Testis (tissue), 2 donors: ENCODE measurements at regions not wholly inside any gene's neighbourhood (a gene's known extent, or its start where the extent isn't known, plus 50 kb on each side); places are given as distances from the start of the nearest gene placed in this dataset.

Experiments used
- DNase-seq: peaks from one replicate; pipeline ENCODE4 v3.0.0-alpha.2; 2019
- H3K27ac ChIP-seq, 2 donors: fragments of 200-600 bp; sonication (generic); one replicate each; pipeline ENCODE4 v1.5.1; 2019
- H3K27me3 ChIP-seq: fragments of 200-600 bp; sonication (generic); one replicate; pipeline ENCODE4 v1.5.1; 2019
- H3K36me3 ChIP-seq: fragments of 200-600 bp; sonication (generic); one replicate; pipeline ENCODE4 v1.5.1; 2017; ENCODE audit warnings: low read depth; ENCODE audit errors: missing control alignments
- H3K4me1 ChIP-seq: fragments of 200-600 bp; sonication (generic); one replicate; pipeline ENCODE4 v1.5.1; 2019
- H3K4me3 ChIP-seq, 2 donors: fragments of 200-600 bp; sonication (generic); one replicate each; pipeline ENCODE4 v1.5.1; 2017 to 2019
- H3K9me3 ChIP-seq: fragments of 200-600 bp; sonication (generic); one replicate; pipeline ENCODE4 v1.5.1; 2017
- CTCF ChIP-seq, 3 experiments: fragments of 450-650 bp in 2 of 3; fragments of 200-600 bp in 1 of 3; sonication (generic) in 1 of 3; IDR thresholded peaks; one replicate each; pipeline ENCODE4 v1.5.1; 2016 to 2019; ENCODE audit warnings: antibody characterized with exemption in 3 of 3, mild to moderate bottlenecking in 2 of 3, moderate library complexity in 1 of 3
- POLR2A ChIP-seq: fragments of 450-650 bp; IDR thresholded peaks from one replicate; pipeline ENCODE4 v1.6.1; 2017; ENCODE audit warnings: antibody characterized with exemption, mild to moderate bottlenecking, moderate library complexity
- WGBS, 2 donors: methylation state at CpG; one replicate each; pipeline ENCODE4 v1.1.5; 2018; 5-methylcytosine and 5-hydroxymethylcytosine counted together
- intact Hi-C: fragments of 100-400 bp; cut with DNase I; formaldehyde crosslinking; loops from one replicate; pipeline ENCODE4 v1.15.1; 2023; ENCODE audit warnings: low total_unique reads

GRCh38 chr2:10980886-10981425 is 69.2 kb downstream of the KCNF1 start:
- H3K9me3 ChIP-seq: no peaks in the 10 kb centered on the region
- no peaks in the 10 kb centered on the region for H3K27me3 ChIP-seq
- no peaks in the 10 kb centered on the region for H3K36me3 ChIP-seq
- no peak for TF ChIP-seq POLR2A
- no peak for TF ChIP-seq CTCF (IDR thresholded peaks at IDR 0.05)
- no peak overlapping the region for H3K4me3 ChIP-seq
- peaks cover 23% of the 10 kb centered on the region for H3K4me1 ChIP-seq
- intact Hi-C loops: no loop called here
- no peak for DNase-seq
- H3K27ac ChIP-seq: no peak overlapping the region
- 91 to 98% methylated on average over 7 of the region's 7 CpGs for WGBS, 2 donors

- intact Hi-C loops: no loop called here
- TF ChIP-seq CTCF (IDR thresholded peaks at IDR 0.05): no peak
- TF ChIP-seq POLR2A: no peak
- peaks cover 23% of the 10 kb centered on the region for H3K4me1 ChIP-seq
- no peak for DNase-seq
- H3K36me3 ChIP-seq: no peaks in the 10 kb centered on the region
- H3K27me3 ChIP-seq: no peaks in the 10 kb centered on the region
- no peak overlapping the region for H3K4me3 ChIP-seq
- H3K27ac ChIP-seq: no peak overlapping the region
- 89 to 90% methylated on average over 7 of the region's 7 CpGs for WGBS, 2 donors
- no peaks in the 10 kb centered on the region for H3K9me3 ChIP-seq
Observed at GRCh38 chr2:10981451-10981850, 69.7 kb downstream of the KCNF1 start.

- H3K27ac ChIP-seq: peak overlapping the region in 1 of 2 donors; percentile 4
- intact Hi-C loops: no loop called here
- peaks cover 21% of the 10 kb centered on the region for H3K4me1 ChIP-seq
- no peaks in the 10 kb centered on the region for H3K36me3 ChIP-seq
- no peak overlapping the region for H3K4me3 ChIP-seq
- no peaks in the 10 kb centered on the region for H3K9me3 ChIP-seq
- TF ChIP-seq CTCF (IDR thresholded peaks at IDR 0.05) (no peak), POLR2A (no peak)
- 72 to 78% methylated on average over 13 of the region's 13 CpGs for WGBS, 2 donors
- no peaks in the 10 kb centered on the region for H3K27me3 ChIP-seq
- peak; percentile 57 for DNase-seq
Observed at GRCh38 chr2:10981941-10982431, 70.3 kb downstream of the KCNF1 start.

GRCh38 chr2:10982931-10983701 is 71.4 kb downstream of the KCNF1 start:
- Histone ChIP-seq H3K9me3 (no peaks in the 10 kb centered on the region), H3K4me3 (peak overlapping the region in 1 of 2 donors; percentile 10), H3K36me3 (no peaks in the 10 kb centered on the region), H3K4me1 (peaks cover 14% of the 10 kb centered on the region), H3K27ac (peak overlapping the region; percentile 18 to 56), H3K27me3 (no peaks in the 10 kb centered on the region)
- TF ChIP-seq POLR2A (no peak), CTCF (IDR thresholded peaks at IDR 0.05) (no peak)
- peak; percentile 54 for DNase-seq
- WGBS, 2 donors: 21 to 23% methylated on average over 23 to 25 of the region's 25 CpGs
- intact Hi-C loops: no loop called here
